Ishikawa (cell line): ENCODE measurements at regions not wholly inside any gene's neighbourhood (a gene's known extent, or its start where the extent isn't known, plus 50 kb on each side); places are given as distances from the start of the nearest gene placed in this dataset.

Experiments
- CEBPB ChIP-seq: IDR thresholded peaks from 2 replicates; pipeline ENCODE4 v1.6.1; 2012
- NFIC ChIP-seq: IDR thresholded peaks from 2 replicates; pipeline ENCODE4 v1.6.1; 2012
- TAF1 ChIP-seq: IDR thresholded peaks from 2 replicates; pipeline ENCODE4 v1.6.1; 2012; ENCODE audit warnings: low read depth, mild to moderate bottlenecking
- TCF12 ChIP-seq: IDR thresholded peaks from 2 replicates; pipeline ENCODE4 v1.6.1; 2012; ENCODE audit warnings: low read depth
- YY1 ChIP-seq: IDR thresholded peaks from 2 replicates; pipeline ENCODE4 v1.6.1; 2012; ENCODE audit warnings: low read depth

DNA sequence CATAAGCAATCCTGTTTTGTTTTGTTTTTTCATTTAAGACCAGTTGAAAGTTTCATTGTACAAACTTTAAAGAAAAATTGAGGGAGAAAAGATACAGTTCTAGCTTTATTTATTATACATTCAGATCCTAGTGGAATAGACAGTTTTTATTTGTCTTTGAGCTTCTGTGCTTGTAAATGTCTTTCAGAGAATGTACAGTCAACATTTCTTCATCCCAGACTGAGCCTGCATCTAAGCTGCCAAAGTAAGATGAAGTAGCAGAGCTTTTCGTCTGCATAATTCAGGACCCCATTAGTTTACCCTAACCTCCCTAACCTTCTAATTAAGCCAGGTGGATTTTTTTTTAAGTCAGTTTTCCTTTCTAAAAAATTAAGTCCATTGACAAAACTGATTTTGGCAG lies 516.7 kb upstream of the HTR2A start:
- no peak for TF ChIP-seq TAF1
- TF ChIP-seq CEBPB: no peak
- no peak for TF ChIP-seq YY1
- no peak for TF ChIP-seq NFIC
- TF ChIP-seq TCF12: no peak
